ENCODE measurements at regions not wholly inside any gene's neighbourhood (a gene's known extent, or its start where the extent isn't known, plus 50 kb on each side); places are given as distances from the start of the nearest gene placed in this dataset.

- no peak for DNase-seq
- Histone ChIP-seq H3K9ac (ENCODE audit: low read length) (no peak overlapping the region), H3K9me3 (ENCODE audit: low read length) (peaks cover 30% of the 10 kb centered on the region), H3K36me3 (ENCODE audit: insufficient read depth, low read length) (no peaks in the 10 kb centered on the region), H4K20me1 (ENCODE audit: insufficient read depth, low read depth, low read length) (no peaks in the 10 kb centered on the region), H2AFZ (ENCODE audit: low read length) (no peak overlapping the region), H3K4me1 (ENCODE audit: low read length) (no peaks in the 10 kb centered on the region), H3K27ac (ENCODE audit: low read length) (no peak overlapping the region), H3K9me2 (replicated peaks; ENCODE audit: insufficient read depth, low read length) (no peaks in the 10 kb centered on the region), H3K79me2 (ENCODE audit: low read length) (no peaks in the 10 kb centered on the region), H3K27me3 (ENCODE audit: low read length) (no peaks in the 10 kb centered on the region), H3K4me3 (ENCODE audit: low read length) (no peak overlapping the region), H3K4me2 (ENCODE audit: low read depth, low read length, poor library complexity, severe bottlenecking) (no peak overlapping the region)
These were observed 924.7 kb upstream of the ADGRL2 start for GRCh38 chr1:80876035-80876434.

- Histone ChIP-seq H3K4me1 (ENCODE audit: low read length) (no peaks in the 10 kb centered on the region), H3K9me3 (ENCODE audit: low read length) (peaks cover 15% of the 10 kb centered on the region), H3K9ac (ENCODE audit: low read length) (no peak overlapping the region), H3K4me3 (ENCODE audit: low read length) (no peak overlapping the region), H3K36me3 (ENCODE audit: insufficient read depth, low read length) (no peaks in the 10 kb centered on the region), H3K27ac (ENCODE audit: low read length) (no peak overlapping the region), H4K20me1 (ENCODE audit: insufficient read depth, low read depth, low read length) (no peaks in the 10 kb centered on the region), H3K27me3 (ENCODE audit: low read length) (no peaks in the 10 kb centered on the region), H3K4me2 (ENCODE audit: low read depth, low read length, poor library complexity, severe bottlenecking) (no peak overlapping the region), H3K79me2 (ENCODE audit: low read length) (no peaks in the 10 kb centered on the region), H3K9me2 (replicated peaks; ENCODE audit: insufficient read depth, low read length) (no peaks in the 10 kb centered on the region), H2AFZ (ENCODE audit: low read length) (no peak overlapping the region)
- no peak for DNase-seq
These were observed 931.4 kb upstream of the ADGRL2 start for GRCh38 chr1:80869299-80869698.

- no peak overlapping the region for H3K9ac ChIP-seq (ENCODE audit: low read length)
- H3K4me3 ChIP-seq (ENCODE audit: low read length) = no peak overlapping the region
- H3K9me3 ChIP-seq (ENCODE audit: low read length) = peaks cover 41% of the 10 kb centered on the region
- no peaks in the 10 kb centered on the region for H3K79me2 ChIP-seq (ENCODE audit: low read length)
- no peaks in the 10 kb centered on the region for H3K36me3 ChIP-seq (ENCODE audit: insufficient read depth, low read length)
- H3K27ac ChIP-seq (ENCODE audit: low read length) = no peak overlapping the region
- H4K20me1 ChIP-seq (ENCODE audit: insufficient read depth, low read depth, low read length) = no peaks in the 10 kb centered on the region
- H3K4me1 ChIP-seq (ENCODE audit: low read length) = no peaks in the 10 kb centered on the region
- no peak for DNase-seq
- no peak overlapping the region for H2AFZ ChIP-seq (ENCODE audit: low read length)
- no peaks in the 10 kb centered on the region for H3K9me2 ChIP-seq (replicated peaks; ENCODE audit: insufficient read depth, low read length)
- H3K4me2 ChIP-seq (ENCODE audit: low read depth, low read length, poor library complexity, severe bottlenecking) = no peak overlapping the region
- H3K27me3 ChIP-seq (ENCODE audit: low read length) = no peaks in the 10 kb centered on the region
These were observed 952.8 kb upstream of the ADGRL2 start for GRCh38 chr1:80847904-80848303.

DNA sequence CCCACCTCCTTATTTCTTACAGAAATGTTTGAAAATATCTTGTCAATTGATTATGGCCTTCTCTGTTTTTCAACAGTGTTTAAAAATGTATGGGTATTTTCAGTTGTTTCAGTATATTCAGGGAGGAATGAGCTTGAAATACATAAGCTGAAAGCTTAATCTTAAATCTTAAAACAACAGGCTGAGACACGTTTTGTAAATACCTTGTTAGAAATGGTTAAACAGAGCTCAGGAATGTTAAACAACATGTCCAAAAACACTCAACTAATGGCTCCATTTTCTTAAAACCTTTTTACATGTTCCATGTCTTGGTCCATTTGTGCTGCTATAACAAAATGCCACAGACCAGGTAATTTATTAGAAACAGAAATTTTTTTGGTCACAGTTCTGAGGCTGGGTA, 953.8 kb upstream of the ADGRL2 start:
- Histone ChIP-seq H4K20me1 (ENCODE audit: insufficient read depth, low read depth, low read length) (no peaks in the 10 kb centered on the region), H3K27me3 (ENCODE audit: low read length) (no peaks in the 10 kb centered on the region), H3K36me3 (ENCODE audit: insufficient read depth, low read length) (no peaks in the 10 kb centered on the region), H3K27ac (ENCODE audit: low read length) (no peak overlapping the region), H3K4me2 (ENCODE audit: low read depth, low read length, poor library complexity, severe bottlenecking) (no peak overlapping the region), H3K9ac (ENCODE audit: low read length) (no peak overlapping the region), H3K9me3 (ENCODE audit: low read length) (peaks cover 39% of the 10 kb centered on the region), H3K9me2 (replicated peaks; ENCODE audit: insufficient read depth, low read length) (no peaks in the 10 kb centered on the region), H3K4me1 (ENCODE audit: low read length) (no peaks in the 10 kb centered on the region), H2AFZ (ENCODE audit: low read length) (no peak overlapping the region), H3K79me2 (ENCODE audit: low read length) (no peaks in the 10 kb centered on the region), H3K4me3 (ENCODE audit: low read length) (no peak overlapping the region)
- no peak for DNase-seq

DNA sequence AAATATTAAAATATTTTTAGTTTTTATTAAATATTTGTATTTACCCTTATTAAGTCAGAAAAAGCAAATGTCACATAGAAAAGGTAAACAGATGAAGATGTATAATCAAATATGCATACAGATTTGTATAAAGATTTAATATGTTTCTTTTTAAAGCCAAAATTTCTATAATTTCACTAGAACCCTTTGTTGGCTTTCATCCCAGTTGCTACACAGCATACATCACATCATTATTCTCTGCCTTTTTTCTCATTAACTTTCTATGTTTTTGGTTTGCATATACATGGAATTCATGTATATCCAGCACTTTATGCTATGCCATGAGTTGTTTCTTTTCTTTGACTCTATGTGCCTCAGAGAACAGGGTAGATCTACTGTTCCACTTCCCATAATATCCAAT, 957.9 kb upstream of the ADGRL2 start:
- Histone ChIP-seq H3K27me3 (ENCODE audit: low read length) (no peaks in the 10 kb centered on the region), H3K27ac (ENCODE audit: low read length) (no peak overlapping the region), H2AFZ (ENCODE audit: low read length) (no peak overlapping the region), H3K36me3 (ENCODE audit: insufficient read depth, low read length) (no peaks in the 10 kb centered on the region), H4K20me1 (ENCODE audit: insufficient read depth, low read depth, low read length) (no peaks in the 10 kb centered on the region), H3K9ac (ENCODE audit: low read length) (no peak overlapping the region), H3K4me2 (ENCODE audit: low read depth, low read length, poor library complexity, severe bottlenecking) (no peak overlapping the region), H3K4me1 (ENCODE audit: low read length) (no peaks in the 10 kb centered on the region), H3K9me3 (ENCODE audit: low read length) (peaks cover 39% of the 10 kb centered on the region), H3K9me2 (replicated peaks; ENCODE audit: insufficient read depth, low read length) (no peaks in the 10 kb centered on the region), H3K4me3 (ENCODE audit: low read length) (no peak overlapping the region), H3K79me2 (ENCODE audit: low read length) (no peaks in the 10 kb centered on the region)
- DNase-seq = no peak

DNA sequence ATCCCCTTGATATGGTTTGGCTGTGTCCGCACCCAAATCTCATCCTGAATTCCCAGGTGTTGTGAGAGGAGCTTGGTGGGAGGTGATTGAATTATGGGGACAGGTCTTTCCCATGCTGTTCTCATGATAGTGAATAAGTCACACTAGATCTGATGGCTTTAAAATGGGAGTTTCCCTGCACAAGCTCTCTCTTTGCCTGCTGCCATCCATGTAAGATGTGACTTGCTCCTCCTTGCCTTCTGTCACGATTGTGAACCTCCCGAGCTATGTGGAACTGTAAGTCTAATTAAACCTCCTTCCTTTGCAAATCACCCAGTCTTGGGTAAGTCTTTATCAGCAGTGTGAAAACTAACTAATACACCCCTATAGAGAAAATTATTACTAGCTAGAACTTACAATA, 959.5 kb upstream of the ADGRL2 start:
- Histone ChIP-seq H3K9me3 (ENCODE audit: low read length) (peaks cover 35% of the 10 kb centered on the region), H3K4me3 (ENCODE audit: low read length) (no peak overlapping the region), H3K36me3 (ENCODE audit: insufficient read depth, low read length) (no peaks in the 10 kb centered on the region), H3K4me2 (ENCODE audit: low read depth, low read length, poor library complexity, severe bottlenecking) (no peak overlapping the region), H3K27me3 (ENCODE audit: low read length) (no peaks in the 10 kb centered on the region), H3K9ac (ENCODE audit: low read length) (no peak overlapping the region), H3K79me2 (ENCODE audit: low read length) (no peaks in the 10 kb centered on the region), H3K27ac (ENCODE audit: low read length) (no peak overlapping the region), H2AFZ (ENCODE audit: low read length) (no peak overlapping the region), H4K20me1 (ENCODE audit: insufficient read depth, low read depth, low read length) (no peaks in the 10 kb centered on the region), H3K9me2 (replicated peaks; ENCODE audit: insufficient read depth, low read length) (no peaks in the 10 kb centered on the region), H3K4me1 (ENCODE audit: low read length) (no peaks in the 10 kb centered on the region)
- DNase-seq = no peak

GRCh38 chr1:80837066-80837465, 963.7 kb upstream of the ADGRL2 start:
- Histone ChIP-seq H3K9me2 (replicated peaks; ENCODE audit: insufficient read depth, low read length) (no peaks in the 10 kb centered on the region), H3K27ac (ENCODE audit: low read length) (no peak overlapping the region), H3K4me2 (ENCODE audit: low read depth, low read length, poor library complexity, severe bottlenecking) (no peak overlapping the region), H3K36me3 (ENCODE audit: insufficient read depth, low read length) (no peaks in the 10 kb centered on the region), H3K4me3 (ENCODE audit: low read length) (no peak overlapping the region), H3K79me2 (ENCODE audit: low read length) (no peaks in the 10 kb centered on the region), H2AFZ (ENCODE audit: low read length) (no peak overlapping the region), H3K9ac (ENCODE audit: low read length) (no peak overlapping the region), H4K20me1 (ENCODE audit: insufficient read depth, low read depth, low read length) (no peaks in the 10 kb centered on the region), H3K4me1 (ENCODE audit: low read length) (no peaks in the 10 kb centered on the region), H3K9me3 (ENCODE audit: low read length) (peaks cover 31% of the 10 kb centered on the region), H3K27me3 (ENCODE audit: low read length) (no peaks in the 10 kb centered on the region)
- DNase-seq = no peak

DNA sequence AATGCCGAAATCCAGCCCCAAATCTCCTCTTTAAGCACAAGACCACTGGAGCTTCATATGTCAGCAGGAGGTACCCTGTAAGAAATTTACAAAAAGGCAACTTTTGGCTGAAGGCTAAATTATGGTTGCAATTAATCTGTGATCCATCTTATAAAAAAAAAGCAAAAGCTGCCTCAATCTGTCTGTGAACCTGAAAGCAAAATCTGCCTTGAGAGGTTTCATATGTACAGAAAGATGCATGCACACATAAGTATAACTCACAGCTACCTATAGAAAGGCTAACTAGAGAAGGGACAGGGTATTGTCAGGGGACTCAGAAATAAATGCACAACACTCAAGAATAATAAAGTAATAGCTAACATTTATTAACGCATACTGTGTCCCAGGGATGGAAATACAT, 964.2 kb upstream of the ADGRL2 start:
- H2AFZ ChIP-seq (ENCODE audit: low read length) = no peak overlapping the region
- no peak overlapping the region for H3K4me3 ChIP-seq (ENCODE audit: low read length)
- no peak for DNase-seq
- no peak overlapping the region for H3K4me2 ChIP-seq (ENCODE audit: low read depth, low read length, poor library complexity, severe bottlenecking)
- H3K9me2 ChIP-seq (replicated peaks; ENCODE audit: insufficient read depth, low read length) = no peaks in the 10 kb centered on the region
- H3K4me1 ChIP-seq (ENCODE audit: low read length) = no peaks in the 10 kb centered on the region
- H3K9me3 ChIP-seq (ENCODE audit: low read length) = peaks cover 25% of the 10 kb centered on the region
- no peaks in the 10 kb centered on the region for H3K79me2 ChIP-seq (ENCODE audit: low read length)
- H3K36me3 ChIP-seq (ENCODE audit: insufficient read depth, low read length) = no peaks in the 10 kb centered on the region
- H4K20me1 ChIP-seq (ENCODE audit: insufficient read depth, low read depth, low read length) = no peaks in the 10 kb centered on the region
- no peaks in the 10 kb centered on the region for H3K27me3 ChIP-seq (ENCODE audit: low read length)
- H3K9ac ChIP-seq (ENCODE audit: low read length) = no peak overlapping the region
- H3K27ac ChIP-seq (ENCODE audit: low read length) = no peak overlapping the region

DNA sequence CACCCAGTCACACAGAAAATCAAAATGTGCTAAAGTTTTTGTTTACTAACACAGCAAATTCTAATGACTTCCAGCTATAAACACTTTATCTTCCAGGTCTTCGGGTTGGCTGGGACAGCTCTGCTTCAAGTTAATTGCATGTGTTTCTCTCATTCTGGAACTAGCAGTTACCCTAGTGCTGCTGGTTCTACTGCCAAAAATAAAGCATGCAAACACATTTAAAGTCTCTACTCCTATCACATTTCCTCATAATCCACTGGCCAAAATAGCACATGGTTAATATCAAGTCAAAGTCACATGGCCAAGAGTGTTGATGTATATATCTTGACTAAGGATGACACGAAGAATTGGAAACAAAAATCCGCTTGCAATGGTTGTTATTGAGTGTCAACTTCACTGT, 973.1 kb upstream of the ADGRL2 start:
- no peak overlapping the region for H3K9ac ChIP-seq (ENCODE audit: low read length)
- H3K4me1 ChIP-seq (ENCODE audit: low read length) = no peaks in the 10 kb centered on the region
- no peaks in the 10 kb centered on the region for H3K27me3 ChIP-seq (ENCODE audit: low read length)
- H3K27ac ChIP-seq (ENCODE audit: low read length) = no peak overlapping the region
- no peaks in the 10 kb centered on the region for H3K9me2 ChIP-seq (replicated peaks; ENCODE audit: insufficient read depth, low read length)
- no peaks in the 10 kb centered on the region for H3K36me3 ChIP-seq (ENCODE audit: insufficient read depth, low read length)
- H2AFZ ChIP-seq (ENCODE audit: low read length) = no peak overlapping the region
- DNase-seq = no peak
- no peak overlapping the region for H3K4me3 ChIP-seq (ENCODE audit: low read length)
- H3K4me2 ChIP-seq (ENCODE audit: low read depth, low read length, poor library complexity, severe bottlenecking) = no peak overlapping the region
- H4K20me1 ChIP-seq (ENCODE audit: insufficient read depth, low read depth, low read length) = no peaks in the 10 kb centered on the region
- no peaks in the 10 kb centered on the region for H3K79me2 ChIP-seq (ENCODE audit: low read length)
- H3K9me3 ChIP-seq (ENCODE audit: low read length) = peaks cover 18% of the 10 kb centered on the region
